GM21367 (cell line): ENCODE measurements at regions not wholly inside any gene's neighbourhood (a gene's known extent, or its start where the extent isn't known, plus 50 kb on each side); places are given as distances from the start of the nearest gene placed in this dataset.
"Not testable (repeated sequence)": the region's sequence is repeated elsewhere in the genome, so short reads cannot be mapped to it uniquely, and the experiment has no call there.

Source experiments
- ATAC-seq: cut with Tn5 transposase; IDR thresholded peaks from one replicate; pipeline ENCODE4 v1.9.1; 2021; ENCODE audit not compliant: unreplicated experiment

- ATAC-seq, result no peak
Measured at GRCh38 chr2:117618607-117619006, 195.9 kb upstream of the DDX18 start.

- no peak for ATAC-seq
Measured at GRCh38 chr2:117621326-117621725, 193.2 kb upstream of the DDX18 start.

- not testable (repeated sequence) for ATAC-seq
Measured at GRCh38 chr2:117623175-117623574, 191.3 kb upstream of the DDX18 start.

- no peak for ATAC-seq
Measured at GRCh38 chr2:117631152-117631945, 183.1 kb upstream of the DDX18 start.

GRCh38 chr2:117635481-117635880 lies 179.0 kb upstream of the DDX18 start:
- ATAC-seq, result no peak

- no peak for ATAC-seq
Measured at GRCh38 chr2:117639401-117639800, 175.1 kb upstream of the DDX18 start.

GRCh38 chr2:117644403-117644802 lies 170.1 kb upstream of the DDX18 start:
- ATAC-seq, result no peak

- ATAC-seq, result no peak
Measured at GRCh38 chr2:117645458-117645857, 169.0 kb upstream of the DDX18 start.

- ATAC-seq, result no peak
Measured at GRCh38 chr2:117646099-117646498, 168.4 kb upstream of the DDX18 start.

GRCh38 chr2:117646872-117647271 lies 167.6 kb upstream of the DDX18 start:
- ATAC-seq, result no peak

- no peak for ATAC-seq
Measured at GRCh38 chr2:117656546-117656945, 157.9 kb upstream of the DDX18 start.

- ATAC-seq, result no peak
Measured at GRCh38 chr2:117661619-117662018, 152.9 kb upstream of the DDX18 start.

GRCh38 chr2:117674172-117674571 lies 140.3 kb upstream of the DDX18 start:
- ATAC-seq, result no peak

GRCh38 chr2:117679952-117680351 lies 134.5 kb upstream of the DDX18 start:
- no peak for ATAC-seq

GRCh38 chr2:117684919-117685318 lies 129.6 kb upstream of the DDX18 start:
- no peak for ATAC-seq

- peak; percentile 99 for ATAC-seq
Measured at GRCh38 chr2:117686699-117687098, 127.8 kb upstream of the DDX18 start.

GRCh38 chr2:117691595-117691994 lies 122.9 kb upstream of the DDX18 start:
- no peak for ATAC-seq

GRCh38 chr2:117692001-117692763 lies 122.3 kb upstream of the DDX18 start:
- ATAC-seq, result no peak

GRCh38 chr2:117693154-117693553 lies 121.3 kb upstream of the DDX18 start:
- ATAC-seq, result no peak

GRCh38 chr2:117693651-117694050 lies 120.8 kb upstream of the DDX18 start:
- no peak for ATAC-seq

GRCh38 chr2:117698287-117698686 lies 116.2 kb upstream of the DDX18 start:
- ATAC-seq, result no peak

GRCh38 chr2:117698819-117699218 lies 115.7 kb upstream of the DDX18 start:
- no peak for ATAC-seq
